ENCODE measurements at regions not wholly inside any gene's neighbourhood (a gene's known extent, or its start where the extent isn't known, plus 50 kb on each side); places are given as distances from the start of the nearest gene placed in this dataset.

GRCh38 chr3:5569152-5569551 is 381.6 kb downstream of the EDEM1 start:
- TF ChIP-seq CTCF (conservative IDR thresholded peaks at IDR 0.05; ENCODE audit: low read length): no peak
- H3K4me3 ChIP-seq (ENCODE audit: low read length): no peak overlapping the region
- DNase-seq (ENCODE audit: low read depth): no peak

GRCh38 chr3:5572168-5572567 is 384.7 kb downstream of the EDEM1 start:
- H3K4me3 ChIP-seq (ENCODE audit: low read length): no peak overlapping the region
- no peak for TF ChIP-seq CTCF (conservative IDR thresholded peaks at IDR 0.05; ENCODE audit: low read length)

GRCh38 chr3:5576277-5577011 is 388.9 kb downstream of the EDEM1 start:
- DNase-seq (ENCODE audit: low read depth): no peak
- no peak for TF ChIP-seq CTCF (conservative IDR thresholded peaks at IDR 0.05; ENCODE audit: low read length)
- H3K4me3 ChIP-seq (ENCODE audit: low read length): no peak overlapping the region

More at GRCh38 chr3:5572168-5572567, 384.7 kb downstream of the EDEM1 start:
- no peak for DNase-seq (ENCODE audit: low read depth)

GRCh38 chr3:5579139-5579602 is 391.7 kb downstream of the EDEM1 start:
- no peak for DNase-seq (ENCODE audit: low read depth)
- no peak overlapping the region for H3K4me3 ChIP-seq (ENCODE audit: low read length)
- no peak for TF ChIP-seq CTCF (conservative IDR thresholded peaks at IDR 0.05; ENCODE audit: low read length)

- no peak overlapping the region for H3K4me3 ChIP-seq (ENCODE audit: low read length)
- no peak for TF ChIP-seq CTCF (conservative IDR thresholded peaks at IDR 0.05; ENCODE audit: low read length)
- DNase-seq (ENCODE audit: low read depth): no peak
Observed at GRCh38 chr3:5579946-5580345, 392.4 kb downstream of the EDEM1 start.

- no peak for DNase-seq (ENCODE audit: low read depth)
- no peak for TF ChIP-seq CTCF (conservative IDR thresholded peaks at IDR 0.05; ENCODE audit: low read length)
- no peak overlapping the region for H3K4me3 ChIP-seq (ENCODE audit: low read length)
Observed at GRCh38 chr3:5580826-5581225, 393.3 kb downstream of the EDEM1 start.

- no peak for TF ChIP-seq CTCF (conservative IDR thresholded peaks at IDR 0.05; ENCODE audit: low read length)
- no peak for DNase-seq (ENCODE audit: low read depth)
- H3K4me3 ChIP-seq (ENCODE audit: low read length): no peak overlapping the region
Observed at GRCh38 chr3:5581743-5582142, 394.2 kb downstream of the EDEM1 start.

All from AG10803 (cell line).